SK-N-SH treated with all-trans-retinoic acid at 6 μM for 48 hours (cell line): ENCODE measurements at regions not wholly inside any gene's neighbourhood (a gene's known extent, or its start where the extent isn't known, plus 50 kb on each side); places are given as distances from the start of the nearest gene placed in this dataset.

Source experiments
- ATAC-seq: fragments of 200-7000 bp; cut with Tn5 transposase; 3 replicates; pipeline ENCODE4 v1.9.1; 2020; ENCODE audit warnings: mild to moderate bottlenecking, moderate library complexity
- BACH2 ChIP-seq: fragments of 250-450 bp; sonication (Bioruptor Pico); IDR thresholded peaks from 2 replicates; pipeline ENCODE4 v1.9.0; 2021; ENCODE audit warnings: mild to moderate bottlenecking, borderline replicate concordance
- CSDC2 ChIP-seq: fragments of 250-450 bp; sonication (Bioruptor Pico); IDR thresholded peaks from 2 replicates; pipeline ENCODE4 v1.5.0; 2020; ENCODE audit warnings: mild to moderate bottlenecking, moderate library complexity
- ESRRG ChIP-seq: fragments of 250-450 bp; sonication (Bioruptor Pico); IDR thresholded peaks from 2 replicates; pipeline ENCODE4 v1.6.1; 2021; ENCODE audit warnings: mild to moderate bottlenecking
- GLIS3 ChIP-seq: fragments of 250-450 bp; sonication (Bioruptor Pico); IDR thresholded peaks from 2 replicates; pipeline ENCODE4 v1.5.0; 2020; ENCODE audit warnings: mild to moderate bottlenecking, moderate library complexity
- ISL1 ChIP-seq: fragments of 250-450 bp; sonication (Bioruptor Pico); IDR thresholded peaks from 2 replicates; pipeline ENCODE4 v2.1.2; 2022; ENCODE audit warnings: mild to moderate bottlenecking, moderate library complexity
- OSR1 ChIP-seq: fragments of 250-450 bp; sonication (Bioruptor Pico); IDR thresholded peaks from 2 replicates; pipeline ENCODE4 v1.8.0; 2022; ENCODE audit warnings: moderate library complexity, mild to moderate bottlenecking, inconsistent platforms
- PPARA ChIP-seq: fragments of 250-450 bp; sonication (Bioruptor Pico); IDR thresholded peaks from 2 replicates; pipeline ENCODE4 v1.5.0; 2020; ENCODE audit warnings: mild to moderate bottlenecking, borderline replicate concordance
- RARB ChIP-seq: fragments of 250-450 bp; sonication (Bioruptor Pico); IDR thresholded peaks from 2 replicates; pipeline ENCODE4 v1.8.0; 2021; ENCODE audit warnings: mild to moderate bottlenecking, moderate library complexity
- SNAI2 ChIP-seq: fragments of 250-450 bp; sonication (Bioruptor Pico); IDR thresholded peaks from 2 replicates; pipeline ENCODE4 v1.5.0; 2020; ENCODE audit warnings: mild to moderate bottlenecking, moderate library complexity
- TCF4 ChIP-seq: fragments of 250-450 bp; sonication (Bioruptor Pico); IDR thresholded peaks from 2 replicates; pipeline ENCODE4 v1.8.0; 2021; ENCODE audit warnings: mild to moderate bottlenecking, moderate library complexity, borderline replicate concordance
- TOX ChIP-seq: fragments of 250-450 bp; sonication (Bioruptor Pico); IDR thresholded peaks from 2 replicates; pipeline ENCODE4 v1.8.0; 2021; ENCODE audit warnings: mild to moderate bottlenecking, moderate library complexity, borderline replicate concordance
- ZC3H10 ChIP-seq: fragments of 250-450 bp; sonication (Bioruptor Pico); IDR thresholded peaks from 2 replicates; pipeline ENCODE4 v1.5.1; 2021; ENCODE audit warnings: mild to moderate bottlenecking, moderate library complexity
- ZFP3 ChIP-seq: fragments of 250-450 bp; sonication (Bioruptor Pico); IDR thresholded peaks from 2 replicates; pipeline ENCODE4 v1.5.0; 2020; ENCODE audit warnings: mild to moderate bottlenecking, moderate library complexity
- ZFP30 ChIP-seq: fragments of 450-650 bp; formaldehyde crosslinking; IDR thresholded peaks from 2 replicates; pipeline ENCODE4 v1.5.0; 2022; ENCODE audit warnings: mild to moderate bottlenecking, moderate library complexity
- ZNF70 ChIP-seq: fragments of 450-650 bp; formaldehyde crosslinking; IDR thresholded peaks from 2 replicates; pipeline ENCODE4 v1.5.0; 2020; ENCODE audit warnings: mild to moderate bottlenecking, moderate library complexity
- ZNF8 ChIP-seq: fragments of 450-650 bp; formaldehyde crosslinking; IDR thresholded peaks from 2 replicates; pipeline ENCODE4 v1.5.0; 2020; ENCODE audit warnings: mild to moderate bottlenecking, moderate library complexity
- TF ChIP-seq, protein P1 (sequence below): fragments of 250-450 bp; sonication (Bioruptor Pico); IDR thresholded peaks from 2 replicates; pipeline ENCODE4 v1.5.0; 2020; ENCODE audit warnings: mild to moderate bottlenecking, moderate library complexity
- TF ChIP-seq, protein P2 (sequence below): fragments of 250-450 bp; sonication (Bioruptor Pico); IDR thresholded peaks from 2 replicates; pipeline ENCODE4 v1.8.0; 2021; ENCODE audit warnings: low read depth, mild to moderate bottlenecking, moderate library complexity, borderline replicate concordance
- TF ChIP-seq, protein P3 (sequence below): fragments of 250-450 bp; sonication (Bioruptor Pico); IDR thresholded peaks from 2 replicates; pipeline ENCODE4 v1.5.1; 2021; ENCODE audit warnings: mild to moderate bottlenecking, moderate library complexity
- TF ChIP-seq, protein P4 (sequence below): fragments of 250-450 bp; sonication (Bioruptor Pico); IDR thresholded peaks from 2 replicates; pipeline ENCODE4 v1.8.0; 2020; ENCODE audit warnings: mild to moderate bottlenecking, moderate library complexity, borderline replicate concordance

DNA sequence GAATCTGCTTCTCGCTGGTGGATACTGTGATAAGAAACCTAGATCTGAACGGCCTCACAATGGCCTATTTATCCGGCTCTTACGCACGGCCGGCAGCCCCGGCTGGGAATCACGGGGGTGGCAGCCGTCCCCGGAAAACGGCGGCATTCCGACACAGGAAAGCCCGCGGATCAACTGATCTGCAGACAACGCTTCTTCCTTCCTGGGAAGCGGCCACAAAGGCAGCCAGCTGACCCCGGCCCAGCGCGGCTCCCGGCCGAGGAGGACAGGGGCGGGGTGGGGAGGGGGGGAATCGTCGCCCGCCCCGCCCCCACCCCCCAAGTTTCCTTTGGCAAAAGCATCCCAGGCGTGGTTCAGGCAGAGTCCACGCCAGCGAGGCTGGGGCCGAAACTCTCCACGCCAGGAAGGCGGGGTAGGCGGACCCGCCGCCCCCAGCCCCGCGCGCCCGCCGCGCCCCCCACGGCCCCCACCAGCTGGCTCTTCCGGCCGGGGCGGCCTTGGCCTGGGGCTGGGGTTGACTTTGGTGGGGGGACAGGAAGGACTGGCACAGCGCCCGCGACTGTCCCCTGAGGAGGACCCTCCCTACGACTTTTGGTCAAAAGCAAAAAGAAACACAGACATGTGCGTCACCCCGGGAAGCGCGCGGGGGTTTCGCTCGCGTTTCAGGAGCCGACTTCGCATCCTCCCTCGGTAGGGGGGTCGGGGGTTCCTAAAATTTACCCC lies 247.7 kb upstream of the ANKRD55 start:
- TF ChIP-seq, protein P1, sequence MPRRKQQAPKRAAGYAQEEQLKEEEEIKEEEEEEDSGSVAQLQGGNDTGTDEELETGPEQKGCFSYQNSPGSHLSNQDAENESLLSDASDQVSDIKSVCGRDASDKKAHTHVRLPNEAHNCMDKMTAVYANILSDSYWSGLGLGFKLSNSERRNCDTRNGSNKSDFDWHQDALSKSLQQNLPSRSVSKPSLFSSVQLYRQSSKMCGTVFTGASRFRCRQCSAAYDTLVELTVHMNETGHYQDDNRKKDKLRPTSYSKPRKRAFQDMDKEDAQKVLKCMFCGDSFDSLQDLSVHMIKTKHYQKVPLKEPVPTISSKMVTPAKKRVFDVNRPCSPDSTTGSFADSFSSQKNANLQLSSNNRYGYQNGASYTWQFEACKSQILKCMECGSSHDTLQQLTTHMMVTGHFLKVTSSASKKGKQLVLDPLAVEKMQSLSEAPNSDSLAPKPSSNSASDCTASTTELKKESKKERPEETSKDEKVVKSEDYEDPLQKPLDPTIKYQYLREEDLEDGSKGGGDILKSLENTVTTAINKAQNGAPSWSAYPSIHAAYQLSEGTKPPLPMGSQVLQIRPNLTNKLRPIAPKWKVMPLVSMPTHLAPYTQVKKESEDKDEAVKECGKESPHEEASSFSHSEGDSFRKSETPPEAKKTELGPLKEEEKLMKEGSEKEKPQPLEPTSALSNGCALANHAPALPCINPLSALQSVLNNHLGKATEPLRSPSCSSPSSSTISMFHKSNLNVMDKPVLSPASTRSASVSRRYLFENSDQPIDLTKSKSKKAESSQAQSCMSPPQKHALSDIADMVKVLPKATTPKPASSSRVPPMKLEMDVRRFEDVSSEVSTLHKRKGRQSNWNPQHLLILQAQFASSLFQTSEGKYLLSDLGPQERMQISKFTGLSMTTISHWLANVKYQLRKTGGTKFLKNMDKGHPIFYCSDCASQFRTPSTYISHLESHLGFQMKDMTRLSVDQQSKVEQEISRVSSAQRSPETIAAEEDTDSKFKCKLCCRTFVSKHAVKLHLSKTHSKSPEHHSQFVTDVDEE: peak; percentile 37; the same call in 1 of the 2 replicates
- TF ChIP-seq CSDC2 (CRISPR knock-in tag): 0 out of 2 replicates have a peak, but pooled peaks have one; percentile 51
- TF ChIP-seq ZFP3 (CRISPR knock-in tag): peak; percentile 14; the same call in 1 of the 2 replicates
- no peak for TF ChIP-seq BACH2 (CRISPR knock-in tag)
- TF ChIP-seq PPARA: no peak
- no peak for TF ChIP-seq ESRRG
- TF ChIP-seq SNAI2 (CRISPR knock-in tag): no peak
- TF ChIP-seq TOX (CRISPR knock-in tag): no peak
- TF ChIP-seq, protein P2, sequence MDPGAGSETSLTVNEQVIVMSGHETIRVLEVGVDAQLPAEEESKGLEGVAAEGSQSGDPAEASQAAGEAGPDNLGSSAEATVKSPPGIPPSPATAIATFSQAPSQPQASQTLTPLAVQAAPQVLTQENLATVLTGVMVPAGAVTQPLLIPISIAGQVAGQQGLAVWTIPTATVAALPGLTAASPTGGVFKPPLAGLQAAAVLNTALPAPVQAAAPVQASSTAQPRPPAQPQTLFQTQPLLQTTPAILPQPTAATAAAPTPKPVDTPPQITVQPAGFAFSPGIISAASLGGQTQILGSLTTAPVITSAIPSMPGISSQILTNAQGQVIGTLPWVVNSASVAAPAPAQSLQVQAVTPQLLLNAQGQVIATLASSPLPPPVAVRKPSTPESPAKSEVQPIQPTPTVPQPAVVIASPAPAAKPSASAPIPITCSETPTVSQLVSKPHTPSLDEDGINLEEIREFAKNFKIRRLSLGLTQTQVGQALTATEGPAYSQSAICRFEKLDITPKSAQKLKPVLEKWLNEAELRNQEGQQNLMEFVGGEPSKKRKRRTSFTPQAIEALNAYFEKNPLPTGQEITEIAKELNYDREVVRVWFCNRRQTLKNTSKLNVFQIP (CRISPR knock-in tag): no peak
- no peak; the same call in 1 of the 2 replicates for TF ChIP-seq TCF4 (CRISPR knock-in tag)
- TF ChIP-seq ISL1 (CRISPR knock-in tag): peak; percentile 6; the same call in 1 of the 2 replicates
- no peak for TF ChIP-seq RARB
- TF ChIP-seq, protein P3, sequence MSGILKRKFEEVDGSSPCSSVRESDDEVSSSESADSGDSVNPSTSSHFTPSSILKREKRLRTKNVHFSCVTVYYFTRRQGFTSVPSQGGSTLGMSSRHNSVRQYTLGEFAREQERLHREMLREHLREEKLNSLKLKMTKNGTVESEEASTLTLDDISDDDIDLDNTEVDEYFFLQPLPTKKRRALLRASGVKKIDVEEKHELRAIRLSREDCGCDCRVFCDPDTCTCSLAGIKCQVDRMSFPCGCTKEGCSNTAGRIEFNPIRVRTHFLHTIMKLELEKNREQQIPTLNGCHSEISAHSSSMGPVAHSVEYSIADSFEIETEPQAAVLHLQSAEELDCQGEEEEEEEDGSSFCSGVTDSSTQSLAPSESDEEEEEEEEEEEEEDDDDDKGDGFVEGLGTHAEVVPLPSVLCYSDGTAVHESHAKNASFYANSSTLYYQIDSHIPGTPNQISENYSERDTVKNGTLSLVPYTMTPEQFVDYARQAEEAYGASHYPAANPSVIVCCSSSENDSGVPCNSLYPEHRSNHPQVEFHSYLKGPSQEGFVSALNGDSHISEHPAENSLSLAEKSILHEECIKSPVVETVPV (CRISPR knock-in tag): no peak
- TF ChIP-seq ZFP30 (CRISPR knock-in tag): no peak
- TF ChIP-seq OSR1 (CRISPR knock-in tag): no peak
- no peak for TF ChIP-seq ZNF70 (CRISPR knock-in tag)
- ATAC-seq: peak; percentile 76

DNA sequence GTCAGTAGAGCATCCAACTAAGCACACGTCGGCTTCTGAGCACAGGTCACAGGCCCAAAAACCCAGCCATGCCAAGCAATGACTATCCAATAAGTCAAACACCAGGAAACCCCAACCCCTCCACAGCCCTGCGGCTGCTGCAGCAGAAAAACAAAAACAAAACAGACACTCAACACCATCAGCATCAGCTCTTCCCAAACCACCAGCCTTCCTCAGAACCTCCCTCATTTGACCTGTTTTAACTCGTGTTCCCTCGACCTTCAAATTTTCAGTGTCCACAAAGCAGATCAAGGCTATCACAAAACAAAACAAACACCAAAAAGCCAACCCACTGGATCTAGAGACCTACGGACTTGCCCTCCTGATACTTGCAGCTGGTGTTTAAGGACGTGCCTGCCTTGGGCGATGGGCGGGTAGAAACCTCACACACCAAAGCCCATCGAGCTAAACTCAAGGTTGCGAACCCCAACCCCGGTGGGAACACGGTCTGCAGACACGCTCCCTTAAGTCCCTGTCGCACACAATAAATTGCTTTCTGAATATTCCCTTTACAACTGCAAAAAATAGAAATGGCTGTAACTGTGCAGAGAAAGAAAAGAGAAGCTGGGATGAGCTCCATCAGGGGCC lies 247.1 kb upstream of the ANKRD55 start:
- TF ChIP-seq, protein P4, sequence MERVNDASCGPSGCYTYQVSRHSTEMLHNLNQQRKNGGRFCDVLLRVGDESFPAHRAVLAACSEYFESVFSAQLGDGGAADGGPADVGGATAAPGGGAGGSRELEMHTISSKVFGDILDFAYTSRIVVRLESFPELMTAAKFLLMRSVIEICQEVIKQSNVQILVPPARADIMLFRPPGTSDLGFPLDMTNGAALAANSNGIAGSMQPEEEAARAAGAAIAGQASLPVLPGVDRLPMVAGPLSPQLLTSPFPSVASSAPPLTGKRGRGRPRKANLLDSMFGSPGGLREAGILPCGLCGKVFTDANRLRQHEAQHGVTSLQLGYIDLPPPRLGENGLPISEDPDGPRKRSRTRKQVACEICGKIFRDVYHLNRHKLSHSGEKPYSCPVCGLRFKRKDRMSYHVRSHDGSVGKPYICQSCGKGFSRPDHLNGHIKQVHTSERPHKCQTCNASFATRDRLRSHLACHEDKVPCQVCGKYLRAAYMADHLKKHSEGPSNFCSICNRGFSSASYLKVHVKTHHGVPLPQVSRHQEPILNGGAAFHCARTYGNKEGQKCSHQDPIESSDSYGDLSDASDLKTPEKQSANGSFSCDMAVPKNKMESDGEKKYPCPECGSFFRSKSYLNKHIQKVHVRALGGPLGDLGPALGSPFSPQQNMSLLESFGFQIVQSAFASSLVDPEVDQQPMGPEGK (CRISPR knock-in tag): no peak
- TF ChIP-seq ZC3H10 (no peak), ZNF8 (no peak), CSDC2 (CRISPR knock-in tag) (peak; percentile 42; the same call in 1 of the 2 replicates), PPARA (no peak), OSR1 (CRISPR knock-in tag) (no peak), GLIS3 (no peak)
- TF ChIP-seq, protein P2 (CRISPR knock-in tag): no peak
- ATAC-seq: peak; percentile 46

DNA sequence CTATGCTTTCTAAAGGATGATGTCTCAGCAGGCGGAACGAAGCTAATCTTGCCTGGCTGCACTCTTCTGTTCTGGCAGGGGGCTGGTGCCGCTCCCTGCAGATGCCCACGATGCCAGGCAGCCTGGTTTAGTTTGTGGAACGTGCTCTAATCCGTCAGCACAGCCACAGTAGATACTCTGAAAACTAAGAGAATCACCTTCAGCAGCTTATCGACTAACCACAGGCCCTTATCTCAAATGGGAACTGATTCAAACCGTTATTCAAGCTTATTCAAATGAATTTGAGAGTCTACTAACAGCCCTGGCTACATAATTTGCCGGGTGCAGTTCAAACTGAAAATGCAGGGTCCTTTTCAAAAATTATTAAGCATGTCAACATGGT lies 246.6 kb upstream of the ANKRD55 start:
- no peak for TF ChIP-seq RARB
- no peak for TF ChIP-seq ZFP30 (CRISPR knock-in tag)
- TF ChIP-seq, protein P4 (CRISPR knock-in tag): no peak
- no peak for TF ChIP-seq GLIS3
- peak; percentile 9; the same call in 1 of the 3 replicates for ATAC-seq
